HCT116 (cell line): ENCODE measurements at regions not wholly inside any gene's neighbourhood (a gene's known extent, or its start where the extent isn't known, plus 50 kb on each side); places are given as distances from the start of the nearest gene placed in this dataset.

Source experiments
- ATAC-seq: fragments of 200-7000 bp; cut with Tn5 transposase; 2 replicates; pipeline ENCODE4 v1.9.1; 2020; ENCODE audit warnings: mild to moderate bottlenecking, moderate library complexity
- BruUV-seq: library from RNA; stranded (reverse); fragments of 400-500 nt; replicated peaks from 2 replicates; lab custom pipeline; 2021; lab: Mats Ljungman, UMichigan
- CTCF ChIA-PET: fragments of 300-600 bp; sonication (Branson Sonifier 250); formaldehyde crosslinking; loops from one replicate; lab custom pipeline; 2021; ENCODE audit warnings: antibody characterized with exemption; lab: Charles Lee
- POLR2A ChIA-PET: fragments of 300-600, 350-600 bp; sonication (Branson Sonifier 250); formaldehyde crosslinking; loops from one replicate; lab custom pipeline; 2021; ENCODE audit warnings: antibody characterized with exemption; lab: Charles Lee
- RAD21 ChIA-PET, 2 experiments: fragments of 300-600 bp; sonication (Branson Sonifier 250); formaldehyde crosslinking; loops; one replicate each; lab custom pipeline; 2023; ENCODE audit warnings: low total read pairs in 2 of 2; ENCODE audit not compliant: uncharacterized antibody in 2 of 2, unreplicated experiment in 2 of 2, low non-redundant PET in 1 of 2; lab: Charles Lee
- DNase-seq: peaks from one replicate; pipeline ENCODE4 v3.0.0-alpha.2; 2010; ENCODE audit warnings: low read depth, low spot score
- H2AFZ ChIP-seq: fragments of 200-600 bp; shearing (Covaris generic), sonication (generic); 2 replicates; pipeline ENCODE4 v1.6.1; 2017; ENCODE audit warnings: low read depth, mixed run types, mixed read lengths, antibody characterized with exemption, low read length; ENCODE audit not compliant: poor library complexity, severe bottlenecking
- H3K27ac ChIP-seq: 2 replicates; pipeline ENCODE4 v1.5.1; 2012; ENCODE audit warnings: low read depth, low read length
- H3K27me3 ChIP-seq: fragments of 200-600 bp; sonication (generic); 2 replicates; pipeline ENCODE4 v1.6.1; 2016; ENCODE audit warnings: mixed run types, low read length, mixed read lengths; ENCODE audit not compliant: insufficient read depth
- H3K36me3 ChIP-seq, 2 experiments: fragments of 200-500 bp in 1 of 2; fragments of 200-600 bp in 1 of 2; sonication (Bioruptor generic) in 1 of 2; sonication (generic) in 1 of 2; 2 replicates each; pipeline versions ENCODE4 v1.5.1 to v1.6.1; 2014 to 2016; ENCODE audit warnings: low read length in 2 of 2, inconsistent platforms in 1 of 2, mixed read lengths in 1 of 2, mixed run types in 1 of 2; ENCODE audit not compliant: insufficient read depth in 2 of 2, control insufficient read depth in 1 of 2
- H3K4me1 ChIP-seq, 2 experiments: fragments of 200-600 bp in 1 of 2; sonication (generic) in 1 of 2; 2 replicates each; pipeline versions ENCODE4 v1.5.1 to v1.6.1; 2012 to 2017; ENCODE audit warnings: low read length in 2 of 2, inconsistent platforms in 1 of 2, mild to moderate bottlenecking in 1 of 2, mixed read lengths in 1 of 2, mixed run types in 1 of 2, moderate library complexity in 1 of 2; ENCODE audit not compliant: insufficient read depth in 2 of 2, control insufficient read depth in 1 of 2
- H3K4me2 ChIP-seq: fragments of 200-600 bp; sonication (generic); 2 replicates; pipeline ENCODE4 v1.6.1; 2017; ENCODE audit warnings: mixed run types, low read length, mixed read lengths
- H3K4me3 ChIP-seq, 2 experiments: fragments of 200-600 bp in 1 of 2; sonication (generic) in 1 of 2; replicated peaks in 1 of 2; 2 replicates each; pipeline ENCODE4 v1.5.1; 2011 to 2016; ENCODE audit warnings: low read length in 2 of 2, control low read depth in 1 of 2, low read depth in 1 of 2, mild to moderate bottlenecking in 1 of 2, mixed read lengths in 1 of 2, mixed run types in 1 of 2
- H3K79me2 ChIP-seq: fragments of 200-600 bp; sonication (generic); 2 replicates; pipeline ENCODE4 v1.6.1; 2017; ENCODE audit warnings: mild to moderate bottlenecking, mixed run types, low read length, moderate library complexity, mixed read lengths; ENCODE audit not compliant: insufficient read depth
- H3K9ac ChIP-seq: fragments of 200-600 bp; sonication (generic); 2 replicates; pipeline ENCODE4 v1.6.1; 2016; ENCODE audit warnings: low read length, mixed read lengths
- H3K9me2 ChIP-seq: fragments of 200-600 bp; sonication (generic), shearing (Covaris generic); 2 replicates; pipeline ENCODE4 v1.6.1; 2017; ENCODE audit warnings: mixed run types, mild to moderate bottlenecking, moderate library complexity; ENCODE audit not compliant: insufficient read depth
- H3K9me3 ChIP-seq, 2 experiments: fragments of 200-500 bp in 1 of 2; fragments of 200-600 bp in 1 of 2; sonication (Bioruptor generic) in 1 of 2; sonication (generic) in 1 of 2; 2 replicates each; pipeline ENCODE4 v1.6.1; 2014 to 2017; ENCODE audit warnings: low read length in 2 of 2, mixed read lengths in 2 of 2, inconsistent platforms in 1 of 2, low read depth in 1 of 2, mild to moderate bottlenecking in 1 of 2, mixed run types in 1 of 2, moderate library complexity in 1 of 2; ENCODE audit not compliant: control insufficient read depth in 1 of 2, insufficient read depth in 1 of 2
- H4K20me1 ChIP-seq: fragments of 200-600 bp; sonication (generic), shearing (Covaris generic); 2 replicates; pipeline ENCODE4 v1.6.1; 2017; ENCODE audit warnings: mixed run types, mild to moderate bottlenecking, moderate library complexity; ENCODE audit not compliant: insufficient read depth
- ATF3 ChIP-seq: IDR thresholded peaks from 2 replicates; pipeline ENCODE4 v1.6.1; 2012
- ELF1 ChIP-seq: IDR thresholded peaks from 2 replicates; pipeline ENCODE4 v1.6.1; 2012; ENCODE audit warnings: low read depth, borderline replicate concordance
- EZH2phosphoT487 ChIP-seq: fragments of 200-600 bp; IDR thresholded peaks from 2 replicates; pipeline ENCODE4 v1.6.1; 2018; ENCODE audit warnings: antibody characterized with exemption, borderline replicate concordance
- JUND ChIP-seq: IDR thresholded peaks from 2 replicates; pipeline ENCODE4 v1.6.1; 2012
- REST ChIP-seq: IDR thresholded peaks from 2 replicates; pipeline ENCODE4 v1.6.1; 2012; ENCODE audit warnings: low read depth
- SIN3A ChIP-seq: IDR thresholded peaks from 2 replicates; pipeline ENCODE4 v1.6.1; 2012; ENCODE audit warnings: low read depth
- TCF7L2 ChIP-seq: IDR thresholded peaks from 2 replicates; pipeline ENCODE4 v1.7.0; 2011; ENCODE audit warnings: borderline replicate concordance, inconsistent platforms; ENCODE audit not compliant: insufficient read depth, insufficient read length; ENCODE audit errors: extremely low read depth
- YY1 ChIP-seq: IDR thresholded peaks from 2 replicates; pipeline ENCODE4 v1.6.1; 2011; ENCODE audit warnings: low read length, low read depth, moderate library complexity, mild to moderate bottlenecking; ENCODE audit not compliant: insufficient replicate concordance; ENCODE audit errors: extremely low read depth
- ZNF274 ChIP-seq: fragments of 200-500 bp; sonication (Bioruptor generic); IDR thresholded peaks from 2 replicates; pipeline ENCODE4 v1.6.1; 2014; ENCODE audit warnings: mild to moderate bottlenecking, low read depth, low read length, inconsistent platforms
- intact Hi-C: fragments of 100-400 bp; cut with micrococcal nuclease; formaldehyde crosslinking; loops from 2 replicates; pipeline ENCODE4 v1.10.0; 2022

- H4K20me1 ChIP-seq = no peaks in the 10 kb centered on the region
- no peak overlapping the region for H3K4me3 ChIP-seq
- CTCF ChIA-PET = interaction anchor here (1.0 kb wide), 1 partner anchor 275 kb away, joined by 3 read pairs; no protein-coding TSS in a partner anchor
- H3K9me2 ChIP-seq = no peaks in the 10 kb centered on the region
- H3K36me3 ChIP-seq = no peaks in the 10 kb centered on the region
- intact Hi-C loops = no loop called here
- RAD21 ChIA-PET = no interaction called here
- BruUV-seq = no TSS peak
- no peak overlapping the region for H3K27ac ChIP-seq
- H2AFZ ChIP-seq = no peak overlapping the region
- H3K27me3 ChIP-seq = peaks cover 15% of the 10 kb centered on the region
- no peaks in the 10 kb centered on the region for H3K79me2 ChIP-seq
- ATAC-seq (no peak), DNase-seq (no peak)
- no peaks in the 10 kb centered on the region for H3K4me1 ChIP-seq
- TF ChIP-seq TCF7L2 (no peak), YY1 (no peak), REST (no peak), SIN3A (no peak), ZNF274 (no peak), ELF1 (no peak), EZH2phosphoT487 (no peak), ATF3 (no peak), JUND (no peak)
- POLR2A ChIA-PET = no interaction called here
- H3K4me2 ChIP-seq = no peak overlapping the region
- H3K9me3 ChIP-seq = no peaks in the 10 kb centered on the region
- no peak overlapping the region for H3K9ac ChIP-seq
These were observed 69.2 kb upstream of the FAM171A1 start for GRCh38 chr10:15440204-15440711.
